ENCODE measurements at regions not wholly inside any gene's neighbourhood (a gene's known extent, or its start where the extent isn't known, plus 50 kb on each side); places are given as distances from the start of the nearest gene placed in this dataset.

DNA sequence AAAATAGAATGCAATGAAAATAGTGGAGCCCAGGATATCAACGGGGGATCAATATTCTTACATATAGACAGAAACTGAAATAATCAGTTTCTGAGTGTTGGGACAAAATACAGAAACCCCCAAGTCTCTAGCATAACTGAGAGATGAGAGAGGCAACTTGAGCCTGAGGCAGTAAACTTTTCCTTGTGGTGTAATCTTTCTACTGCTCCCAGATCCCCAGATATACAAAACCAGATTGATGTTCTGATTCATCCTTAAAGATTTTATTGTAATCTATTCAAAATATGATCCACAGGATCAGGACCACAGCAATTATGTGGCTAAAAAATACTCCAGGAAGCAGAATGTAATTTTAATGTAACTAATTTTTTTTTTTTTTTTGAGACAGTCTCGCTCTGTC, 2282.6 kb downstream of the ARAP2 start:
- H3K4me3 Mint-ChIP-seq = no peak overlapping the region
- H3K27ac Mint-ChIP-seq = no peak overlapping the region
- intact Hi-C loops (cut with micrococcal nuclease) = no loop called here
- H3K9me3 ChIP-seq (replicated peaks in 1 of 2; ENCODE audit: control insufficient read depth in 1 of 2, insufficient read depth in 1 of 2, low read length in 2 of 2) = peaks cover 9 to 13% of the 10 kb centered on the region in 2 donors
- no peak overlapping the region for H3K27ac ChIP-seq (ENCODE audit: low read depth in 1 of 2, low read length in 2 of 2)
- H3K27me3 Mint-ChIP-seq (ENCODE audit: low read depth in 3 of 3) = no peaks in the 10 kb centered on the region
- no peaks in the 10 kb centered on the region for H3K4me1 Mint-ChIP-seq
- TF ChIP-seq, protein P1, sequence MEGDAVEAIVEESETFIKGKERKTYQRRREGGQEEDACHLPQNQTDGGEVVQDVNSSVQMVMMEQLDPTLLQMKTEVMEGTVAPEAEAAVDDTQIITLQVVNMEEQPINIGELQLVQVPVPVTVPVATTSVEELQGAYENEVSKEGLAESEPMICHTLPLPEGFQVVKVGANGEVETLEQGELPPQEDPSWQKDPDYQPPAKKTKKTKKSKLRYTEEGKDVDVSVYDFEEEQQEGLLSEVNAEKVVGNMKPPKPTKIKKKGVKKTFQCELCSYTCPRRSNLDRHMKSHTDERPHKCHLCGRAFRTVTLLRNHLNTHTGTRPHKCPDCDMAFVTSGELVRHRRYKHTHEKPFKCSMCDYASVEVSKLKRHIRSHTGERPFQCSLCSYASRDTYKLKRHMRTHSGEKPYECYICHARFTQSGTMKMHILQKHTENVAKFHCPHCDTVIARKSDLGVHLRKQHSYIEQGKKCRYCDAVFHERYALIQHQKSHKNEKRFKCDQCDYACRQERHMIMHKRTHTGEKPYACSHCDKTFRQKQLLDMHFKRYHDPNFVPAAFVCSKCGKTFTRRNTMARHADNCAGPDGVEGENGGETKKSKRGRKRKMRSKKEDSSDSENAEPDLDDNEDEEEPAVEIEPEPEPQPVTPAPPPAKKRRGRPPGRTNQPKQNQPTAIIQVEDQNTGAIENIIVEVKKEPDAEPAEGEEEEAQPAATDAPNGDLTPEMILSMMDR (IDR thresholded peaks at IDR 0.05) = no peak
- H3K36me3 ChIP-seq (replicated peaks in 1 of 2; ENCODE audit: control insufficient read depth in 1 of 2, insufficient read depth in 2 of 2, low read length in 2 of 2) = no peaks in the 10 kb centered on the region
- no peaks in the 10 kb centered on the region for H3K27me3 ChIP-seq (ENCODE audit: control insufficient read depth in 2 of 2, insufficient read depth in 2 of 2, low read length in 2 of 2)
- no peaks in the 10 kb centered on the region for H3K36me3 Mint-ChIP-seq
- no peaks in the 10 kb centered on the region for H4K20me1 ChIP-seq (ENCODE audit: insufficient read depth, low read length)
- H2AFZ ChIP-seq (ENCODE audit: insufficient read depth, low read depth, low read length, poor library complexity, severe bottlenecking) = no peak overlapping the region
- peaks cover 0 to 9% (median 5%) of the 10 kb centered on the region in 7 donors for H3K9me3 Mint-ChIP-seq
- no CpG with 5 or more reads among the region's 2 CpGs for WGBS (ENCODE audit: insufficient coverage)
- no peak for DNase-seq
- H3K4me3 ChIP-seq (replicated peaks in 1 of 3; ENCODE audit: low read depth in 2 of 3, low read length in 3 of 3) = no peak overlapping the region
- H3K4me2 ChIP-seq (replicated peaks; ENCODE audit: extremely low read depth, low read length, poor library complexity, severe bottlenecking) = no peak overlapping the region
- H3K9ac ChIP-seq (ENCODE audit: insufficient read depth, low read length, poor library complexity, severe bottlenecking) = no peak overlapping the region
- H3K79me2 ChIP-seq (ENCODE audit: insufficient read depth, low read length) = no peaks in the 10 kb centered on the region
- no peaks in the 10 kb centered on the region for H3K4me1 ChIP-seq (ENCODE audit: control insufficient read depth in 1 of 2, insufficient read depth in 2 of 2, low read length in 2 of 2)

DNA sequence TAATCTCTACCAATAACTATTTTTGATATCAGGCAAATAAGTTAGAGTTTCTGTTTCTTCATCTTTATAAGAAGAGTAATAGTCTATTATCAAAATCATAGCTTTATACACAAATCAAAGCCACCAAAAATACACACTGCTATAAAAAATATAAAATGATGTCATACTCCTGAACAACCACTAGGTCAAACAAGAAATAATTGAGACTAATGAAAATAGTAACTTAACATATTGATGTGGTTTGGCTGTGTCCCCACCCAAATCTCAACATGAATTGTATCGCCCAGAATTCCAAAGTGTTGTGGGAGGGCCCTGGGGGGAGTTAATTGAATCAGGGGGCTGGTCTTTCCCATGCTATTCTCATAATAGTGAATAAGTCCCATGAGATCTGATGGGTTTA, 2277.5 kb downstream of the ARAP2 start:
- H3K27me3 Mint-ChIP-seq (ENCODE audit: low read depth in 3 of 3) = no peaks in the 10 kb centered on the region
- H3K9me3 Mint-ChIP-seq = peaks cover 0 to 11% (median 2%) of the 10 kb centered on the region in 7 donors
- no peak overlapping the region for H2AFZ ChIP-seq (ENCODE audit: insufficient read depth, low read depth, low read length, poor library complexity, severe bottlenecking)
- no peaks in the 10 kb centered on the region for H3K4me1 ChIP-seq (ENCODE audit: control insufficient read depth in 1 of 2, insufficient read depth in 2 of 2, low read length in 2 of 2)
- intact Hi-C loops (cut with micrococcal nuclease) = no loop called here
- H3K79me2 ChIP-seq (ENCODE audit: insufficient read depth, low read length) = no peaks in the 10 kb centered on the region
- H3K4me2 ChIP-seq (replicated peaks; ENCODE audit: extremely low read depth, low read length, poor library complexity, severe bottlenecking) = no peak overlapping the region
- H3K36me3 Mint-ChIP-seq = no peaks in the 10 kb centered on the region
- H3K27ac ChIP-seq (ENCODE audit: low read depth in 1 of 2, low read length in 2 of 2) = no peak overlapping the region
- no peaks in the 10 kb centered on the region for H3K4me1 Mint-ChIP-seq
- no peaks in the 10 kb centered on the region for H3K27me3 ChIP-seq (ENCODE audit: control insufficient read depth in 2 of 2, insufficient read depth in 2 of 2, low read length in 2 of 2)
- H3K27ac Mint-ChIP-seq = no peak overlapping the region
- WGBS (ENCODE audit: insufficient coverage) = no CpG with 5 or more reads among the region's 1 CpG
- H3K4me3 Mint-ChIP-seq = no peak overlapping the region
- no peak overlapping the region for H3K4me3 ChIP-seq (replicated peaks in 1 of 3; ENCODE audit: low read depth in 2 of 3, low read length in 3 of 3)
- H3K9me3 ChIP-seq (replicated peaks in 1 of 2; ENCODE audit: control insufficient read depth in 1 of 2, insufficient read depth in 1 of 2, low read length in 2 of 2) = peaks cover 0 to 5% of the 10 kb centered on the region in 2 donors
- no peaks in the 10 kb centered on the region for H3K36me3 ChIP-seq (replicated peaks in 1 of 2; ENCODE audit: control insufficient read depth in 1 of 2, insufficient read depth in 2 of 2, low read length in 2 of 2)
- TF ChIP-seq, protein P1 (IDR thresholded peaks at IDR 0.05) = no peak
- DNase-seq = no peak
- no peak overlapping the region for H3K9ac ChIP-seq (ENCODE audit: insufficient read depth, low read length, poor library complexity, severe bottlenecking)
- H4K20me1 ChIP-seq (ENCODE audit: insufficient read depth, low read length) = no peaks in the 10 kb centered on the region
